H1 (cell line): ENCODE measurements at regions not wholly inside any gene's neighbourhood (a gene's known extent, or its start where the extent isn't known, plus 50 kb on each side); places are given as distances from the start of the nearest gene placed in this dataset.

ENCODE experiments used
- CTBP2 ChIP-seq: IDR thresholded peaks from 2 replicates; pipeline ENCODE4 v1.7.0; 2011; ENCODE audit warnings: borderline replicate concordance, mild to moderate bottlenecking, moderate library complexity, mixed read lengths, low read length; ENCODE audit not compliant: insufficient read depth, insufficient read length
- KDM5A ChIP-seq: fragments of 200-600 bp; IDR thresholded peaks from 2 replicates; pipeline ENCODE4 v1.7.1; 2012; ENCODE audit warnings: mild to moderate bottlenecking, low read length, inconsistent platforms, mixed read lengths
- SRF ChIP-seq: IDR thresholded peaks from 2 replicates; pipeline ENCODE4 v1.6.1; 2011; ENCODE audit warnings: mild to moderate bottlenecking, low read depth, low read length, moderate library complexity
- ZNF274 ChIP-seq: IDR thresholded peaks from 2 replicates; pipeline ENCODE4 v1.7.0; 2012; ENCODE audit warnings: low read length, borderline replicate concordance; ENCODE audit errors: extremely low read depth

DNA sequence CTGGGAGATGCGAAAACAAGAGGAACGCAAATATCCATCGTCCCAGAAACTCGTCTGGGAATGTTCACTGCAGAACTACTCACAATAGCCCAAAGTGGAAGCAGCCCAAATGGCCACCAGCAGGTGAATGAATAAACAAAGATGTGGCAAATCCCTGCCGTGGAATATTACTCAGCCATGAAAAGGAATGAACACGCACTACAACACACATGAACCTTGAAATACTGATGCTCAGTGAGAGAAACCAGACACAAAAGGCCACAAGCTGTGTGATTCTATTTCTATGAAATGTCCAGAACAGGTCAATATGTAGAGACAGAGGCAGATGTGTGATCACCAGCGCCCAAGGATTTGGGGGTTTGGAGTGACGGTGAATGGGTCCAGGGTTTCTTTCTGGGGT is 169.8 kb downstream of the IRF8 start (continued):
- TF ChIP-seq KDM5A (no peak), CTBP2 (no peak), SRF (no peak), ZNF274 (no peak)
